NCI-H2196 (cell line): ENCODE measurements at regions not wholly inside any gene's neighbourhood (a gene's known extent, or its start where the extent isn't known, plus 50 kb on each side); places are given as distances from the start of the nearest gene placed in this dataset.

Source experiments
- DNase-seq: peaks from one replicate; lab custom pipeline; 2025; ENCODE audit not compliant: unreplicated experiment; lab: John Stamatoyannopoulos, UW

GRCh38 chr22:26992556-26992955, 335.2 kb downstream of the MIAT start:
- no peak for DNase-seq

GRCh38 chr22:26993886-26994285, 336.5 kb downstream of the MIAT start:
- DNase-seq, result no peak

DNA sequence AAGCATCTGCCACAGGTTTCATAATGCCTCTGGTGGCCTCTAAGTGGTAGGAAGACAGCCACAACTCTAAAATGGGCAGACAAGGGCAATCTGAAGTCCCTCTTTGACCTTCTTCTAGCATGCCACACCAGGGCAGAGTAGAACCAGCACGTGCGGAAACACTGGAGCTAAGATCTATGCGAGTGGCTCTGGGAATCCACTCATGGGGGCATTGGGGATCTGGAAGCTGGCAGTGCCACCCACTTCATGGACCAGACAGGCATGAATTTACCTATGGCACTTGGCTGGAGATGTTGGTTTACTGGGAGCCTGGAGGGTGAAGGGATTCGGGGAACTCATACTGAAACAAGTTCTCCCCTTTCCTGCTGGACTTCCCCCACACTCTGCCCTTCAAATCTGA, 337.4 kb downstream of the MIAT start:
- DNase-seq, result no peak

DNA sequence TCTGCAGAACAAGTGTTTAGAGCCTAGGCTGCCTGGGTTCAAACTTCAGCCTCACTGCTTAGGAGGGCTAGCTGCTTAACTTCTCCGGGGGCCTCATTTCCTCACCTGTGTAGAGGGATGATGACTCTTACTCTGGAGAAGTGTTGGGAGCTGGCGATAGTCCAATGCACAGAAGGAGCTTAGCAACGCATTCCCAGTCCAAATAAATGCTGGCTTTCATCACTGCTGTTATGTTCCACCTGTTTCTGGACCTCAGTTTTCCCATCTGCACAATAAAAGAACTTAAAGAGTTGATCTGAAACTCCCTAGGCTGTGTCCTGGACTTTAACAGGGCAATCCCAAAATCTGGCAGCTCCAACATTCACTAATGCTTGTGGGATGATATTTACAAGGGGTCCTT, 337.8 kb downstream of the MIAT start:
- DNase-seq, result peak; percentile 6

DNA sequence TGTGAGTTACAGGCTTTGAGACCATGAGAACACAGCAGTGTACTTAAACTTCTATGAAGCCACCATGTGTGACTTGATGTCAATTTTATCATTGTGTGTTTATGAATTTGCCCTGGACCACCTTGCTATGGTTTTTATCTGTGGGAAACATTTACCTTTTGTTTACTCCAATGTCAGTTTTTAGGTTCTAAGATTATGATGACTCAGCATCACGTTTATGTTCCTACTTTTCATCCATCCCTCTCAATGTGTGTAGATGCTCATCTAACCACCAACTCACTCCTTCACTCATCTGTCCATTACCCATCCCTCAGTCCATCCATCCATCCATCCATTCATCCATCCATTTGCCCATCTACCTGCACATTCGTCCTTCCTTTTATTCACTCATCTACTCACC, 338.8 kb downstream of the MIAT start:
- DNase-seq, result no peak

DNA sequence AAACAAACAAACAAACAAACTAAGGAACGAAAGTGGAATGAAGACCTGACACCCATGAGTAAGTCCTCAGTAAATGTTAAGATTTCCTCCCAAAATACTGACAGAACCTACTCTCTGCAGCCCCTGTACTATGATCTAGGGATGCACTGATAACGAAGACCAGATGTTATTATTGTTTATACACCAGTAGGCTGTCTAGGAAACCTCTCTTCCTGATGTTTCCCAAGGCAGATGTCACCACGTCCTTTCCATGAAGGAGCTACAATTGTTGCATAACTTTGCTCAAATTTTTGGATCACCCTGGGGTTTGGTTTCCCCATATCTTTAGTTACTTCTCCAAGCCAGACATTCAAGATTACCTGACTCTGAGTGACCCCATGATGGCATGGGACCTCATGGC, 340.7 kb downstream of the MIAT start:
- no peak for DNase-seq

DNA sequence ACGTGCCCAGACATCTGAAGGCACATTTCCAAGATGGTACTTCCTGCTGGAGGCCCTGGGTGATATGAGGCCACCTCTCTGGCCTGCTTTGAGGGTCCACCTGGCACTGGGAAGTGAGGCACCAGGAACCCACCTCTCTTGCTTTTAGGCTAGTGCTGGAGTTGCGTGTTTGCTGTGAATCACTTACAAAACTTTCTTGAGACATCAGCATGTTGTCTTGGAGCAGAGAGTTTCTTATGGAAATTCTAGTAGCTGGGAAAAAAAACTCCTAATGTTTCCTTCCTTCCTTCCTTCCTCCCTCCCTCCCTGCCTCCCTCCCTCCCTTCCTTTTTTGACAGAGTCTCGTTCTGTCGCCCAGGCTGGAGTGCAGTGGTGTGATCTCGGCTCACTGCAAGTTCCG, 341.3 kb downstream of the MIAT start:
- no peak for DNase-seq

- DNase-seq, result no peak
Measured at GRCh38 chr22:27003297-27003696, 345.9 kb downstream of the MIAT start.

- no peak for DNase-seq
Measured at GRCh38 chr22:27004434-27004833, 347.0 kb downstream of the MIAT start.

GRCh38 chr22:27008454-27008853, 351.1 kb downstream of the MIAT start:
- DNase-seq, result no peak

GRCh38 chr22:27011133-27011532, 353.7 kb downstream of the MIAT start:
- DNase-seq, result no peak

DNA sequence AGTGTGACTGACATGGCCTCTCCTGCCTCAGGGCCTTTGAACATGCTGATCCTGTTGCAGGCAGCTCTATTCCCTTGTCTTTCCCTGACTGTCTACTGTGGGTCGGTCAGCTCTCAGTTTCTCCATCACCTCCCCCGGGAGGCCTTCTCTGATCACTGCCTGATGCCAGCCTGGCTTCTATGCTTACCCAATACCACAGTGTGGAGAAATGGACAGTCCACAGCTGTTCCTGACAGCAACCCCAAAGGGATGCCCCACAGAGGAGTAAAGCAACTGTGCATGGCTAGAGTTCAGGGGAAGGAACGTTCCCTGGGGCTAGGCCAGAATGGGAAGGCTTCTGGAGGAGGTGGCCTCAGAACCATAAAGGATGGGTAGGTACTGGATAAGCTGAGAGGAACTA, 354.3 kb downstream of the MIAT start:
- DNase-seq, result no peak

- DNase-seq, result no peak
Measured at GRCh38 chr22:27019827-27020226, 362.4 kb downstream of the MIAT start.

DNA sequence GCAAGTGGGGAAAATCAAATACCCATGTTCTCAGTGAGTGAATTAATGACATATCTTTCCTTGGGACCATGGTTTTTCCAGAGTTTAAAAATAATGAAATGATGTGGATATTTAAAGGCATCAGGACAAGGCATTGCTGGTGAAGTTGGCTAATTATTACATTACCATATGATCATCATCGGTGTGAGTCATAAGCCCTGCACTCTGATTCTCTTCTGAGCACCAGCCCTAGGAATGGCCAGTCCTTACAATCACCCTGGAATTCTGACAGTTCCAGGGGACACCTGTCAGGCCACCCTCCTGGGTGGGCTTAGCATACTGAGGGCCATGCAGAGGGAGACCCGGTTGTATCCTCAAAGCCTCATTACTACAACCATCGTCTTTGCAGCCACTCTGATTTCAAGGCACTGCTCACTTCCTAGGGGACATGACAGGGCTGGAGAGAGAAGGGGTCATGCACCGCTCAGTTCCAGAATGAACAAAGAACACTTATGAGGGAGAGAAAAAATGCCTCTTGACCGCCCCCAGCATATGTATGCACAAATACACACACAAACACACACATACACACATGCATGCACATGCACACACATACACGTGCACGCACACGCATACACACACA, 365.0 kb downstream of the MIAT start:
- DNase-seq, result no peak

DNA sequence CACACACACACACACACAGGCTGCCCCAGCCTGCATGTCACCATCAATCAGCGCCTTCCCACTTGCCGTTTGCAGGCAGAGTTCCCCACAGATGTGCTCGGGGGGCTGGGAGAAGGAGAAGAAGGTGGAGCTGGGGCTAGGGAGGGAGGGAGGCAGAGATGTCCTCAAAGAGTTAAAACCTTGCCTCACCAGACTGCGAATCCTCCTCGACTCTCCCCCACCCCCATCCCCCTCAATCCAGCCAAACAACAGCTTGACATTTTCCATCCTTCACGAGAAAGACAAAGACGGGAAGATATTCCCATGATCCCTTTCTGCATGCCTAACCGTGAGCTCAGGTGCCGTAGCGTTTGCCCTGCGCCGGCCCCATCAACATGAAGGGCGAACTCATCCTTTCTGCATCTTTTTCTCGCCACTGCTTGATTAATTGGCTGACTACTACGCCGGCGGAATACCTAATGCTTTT, 365.5 kb downstream of the MIAT start:
- DNase-seq, result no peak

GRCh38 chr22:27023591-27023990, 366.2 kb downstream of the MIAT start:
- no peak for DNase-seq

GRCh38 chr22:27024982-27025381, 367.6 kb downstream of the MIAT start:
- no peak for DNase-seq

DNA sequence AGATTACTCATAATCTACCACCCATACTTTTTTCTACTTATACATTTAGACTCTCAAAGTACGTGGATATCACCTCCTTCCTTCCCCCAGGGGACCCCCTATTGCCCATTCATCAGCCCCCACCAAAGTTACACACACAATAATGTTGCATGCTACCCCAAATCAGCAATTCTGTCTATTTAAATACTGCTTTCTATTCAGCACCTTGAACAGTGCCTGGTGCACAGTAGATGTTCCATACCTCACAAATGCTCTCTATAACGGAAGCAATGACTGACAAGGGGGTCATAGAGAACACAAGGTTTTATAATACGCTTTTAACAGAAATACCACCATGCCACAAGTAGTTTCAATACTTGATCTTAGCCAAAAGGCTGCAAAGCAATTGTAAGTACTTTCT, 370.7 kb downstream of the MIAT start:
- no peak for DNase-seq

GRCh38 chr22:27029584-27030130, 372.3 kb downstream of the MIAT start:
- no peak for DNase-seq

- DNase-seq, result peak; percentile 74
Measured at GRCh38 chr22:27032091-27032761, 374.8 kb downstream of the MIAT start.

GRCh38 chr22:27041745-27042310, 384.4 kb downstream of the MIAT start:
- no peak for DNase-seq

- DNase-seq, result no peak
Measured at GRCh38 chr22:27043262-27043661, 385.9 kb downstream of the MIAT start.
